ENCODE measurements at regions not wholly inside any gene's neighbourhood (a gene's known extent, or its start where the extent isn't known, plus 50 kb on each side); places are given as distances from the start of the nearest gene placed in this dataset.
A peak's percentile ranks its signal among the peaks of the same experiment; 100 is the strongest.

DNA sequence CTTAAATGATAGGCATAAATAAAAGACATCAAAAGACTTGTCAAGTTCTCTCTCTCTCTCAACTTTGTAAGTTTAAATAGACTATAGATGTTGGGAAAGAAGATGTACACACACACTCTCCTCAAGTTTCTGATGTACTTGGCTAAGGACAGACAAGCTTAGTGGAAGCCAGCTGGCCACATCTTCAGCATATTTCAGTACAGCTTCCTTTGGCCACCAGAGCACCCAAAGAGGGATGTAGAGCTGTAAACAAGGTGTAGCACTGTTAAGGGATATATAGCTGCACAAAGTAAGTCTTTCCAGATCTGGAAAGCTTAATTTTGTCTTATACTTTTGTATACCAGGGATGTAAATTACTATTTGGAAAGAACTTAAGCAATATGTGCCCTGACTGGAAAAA is 64.3 kb upstream of the MSTN start:
- Histone ChIP-seq H3K36me3 (ENCODE audit: insufficient read depth, low read length) (no peaks in the 10 kb centered on the region), H2AFZ (ENCODE audit: low read depth, low read length) (no peak overlapping the region), H3K9me3 (ENCODE audit: low read length) (no peaks in the 10 kb centered on the region), H4K20me1 (ENCODE audit: insufficient read depth) (no peaks in the 10 kb centered on the region), H3K9me2 (ENCODE audit: insufficient read depth, low read length) (no peaks in the 10 kb centered on the region), H3K79me2 (replicated peaks; ENCODE audit: insufficient read depth, low read length) (no peaks in the 10 kb centered on the region), H3K27ac (ENCODE audit: low read length) (no peak overlapping the region), H3K27me3 (ENCODE audit: insufficient read depth, low read depth, low read length) (no peaks in the 10 kb centered on the region), H3K9ac (ENCODE audit: low read length) (no peak overlapping the region), H3K4me3 (ENCODE audit: low read length) (no peak overlapping the region), H3K4me2 (ENCODE audit: low read length) (no peak overlapping the region), H3F3A (ENCODE audit: insufficient read depth, low read length, poor library complexity, severe bottlenecking) (no peaks in the 10 kb centered on the region)
- TF ChIP-seq TAF1 (IDR thresholded peaks at IDR 0.05; ENCODE audit: low read depth) (no peak), MXI1 (conservative IDR thresholded peaks at IDR 0.05; ENCODE audit: poor library complexity, severe bottlenecking) (no peak)

DNA sequence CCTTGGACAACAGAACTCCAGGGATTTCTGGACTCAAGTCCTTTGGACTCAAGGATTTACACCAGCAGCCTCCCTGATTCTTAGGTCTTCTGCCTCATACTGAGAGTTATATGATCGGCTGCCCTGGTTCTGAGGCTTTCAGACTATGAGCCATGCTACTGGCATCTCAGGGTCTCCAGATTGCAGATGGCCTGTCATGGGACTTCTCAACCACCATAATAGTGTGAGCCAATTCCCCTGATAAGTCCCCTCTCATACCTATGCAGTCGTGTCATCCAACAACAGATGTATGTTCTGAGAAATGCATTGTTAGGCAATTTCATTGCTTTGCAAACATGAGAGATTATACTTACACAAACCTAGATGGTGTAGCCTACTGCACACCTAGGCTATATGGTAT is 61.4 kb upstream of the MSTN start:
- Histone ChIP-seq H3K9me3 (ENCODE audit: low read length) (no peaks in the 10 kb centered on the region), H3K9me2 (ENCODE audit: insufficient read depth, low read length) (no peaks in the 10 kb centered on the region), H3K27ac (ENCODE audit: low read length) (no peak overlapping the region), H3K4me3 (ENCODE audit: low read length) (no peak overlapping the region), H3F3A (ENCODE audit: insufficient read depth, low read length, poor library complexity, severe bottlenecking) (no peaks in the 10 kb centered on the region), H3K4me2 (ENCODE audit: low read length) (no peak overlapping the region), H3K79me2 (replicated peaks; ENCODE audit: insufficient read depth, low read length) (no peaks in the 10 kb centered on the region), H2AFZ (ENCODE audit: low read depth, low read length) (no peak overlapping the region), H4K20me1 (ENCODE audit: insufficient read depth) (no peaks in the 10 kb centered on the region), H3K27me3 (ENCODE audit: insufficient read depth, low read depth, low read length) (no peaks in the 10 kb centered on the region), H3K9ac (ENCODE audit: low read length) (no peak overlapping the region), H3K36me3 (ENCODE audit: insufficient read depth, low read length) (no peaks in the 10 kb centered on the region)
- TF ChIP-seq MXI1 (conservative IDR thresholded peaks at IDR 0.05; ENCODE audit: poor library complexity, severe bottlenecking) (no peak), EP300 (conservative IDR thresholded peaks at IDR 0.05; ENCODE audit: poor library complexity, severe bottlenecking) (no peak), RAD21 (conservative IDR thresholded peaks at IDR 0.05) (no peak), POLR2AphosphoS5 (IDR thresholded peaks at IDR 0.05) (no peak), TAF1 (IDR thresholded peaks at IDR 0.05; ENCODE audit: low read depth) (no peak), EZH2 (IDR thresholded peaks at IDR 0.05; ENCODE audit: borderline replicate concordance, insufficient read depth, low read length, poor library complexity, severe bottlenecking) (no peak), SMC3 (conservative IDR thresholded peaks at IDR 0.05; ENCODE audit: poor library complexity) (no peak)
- TF ChIP-seq, protein P1, sequence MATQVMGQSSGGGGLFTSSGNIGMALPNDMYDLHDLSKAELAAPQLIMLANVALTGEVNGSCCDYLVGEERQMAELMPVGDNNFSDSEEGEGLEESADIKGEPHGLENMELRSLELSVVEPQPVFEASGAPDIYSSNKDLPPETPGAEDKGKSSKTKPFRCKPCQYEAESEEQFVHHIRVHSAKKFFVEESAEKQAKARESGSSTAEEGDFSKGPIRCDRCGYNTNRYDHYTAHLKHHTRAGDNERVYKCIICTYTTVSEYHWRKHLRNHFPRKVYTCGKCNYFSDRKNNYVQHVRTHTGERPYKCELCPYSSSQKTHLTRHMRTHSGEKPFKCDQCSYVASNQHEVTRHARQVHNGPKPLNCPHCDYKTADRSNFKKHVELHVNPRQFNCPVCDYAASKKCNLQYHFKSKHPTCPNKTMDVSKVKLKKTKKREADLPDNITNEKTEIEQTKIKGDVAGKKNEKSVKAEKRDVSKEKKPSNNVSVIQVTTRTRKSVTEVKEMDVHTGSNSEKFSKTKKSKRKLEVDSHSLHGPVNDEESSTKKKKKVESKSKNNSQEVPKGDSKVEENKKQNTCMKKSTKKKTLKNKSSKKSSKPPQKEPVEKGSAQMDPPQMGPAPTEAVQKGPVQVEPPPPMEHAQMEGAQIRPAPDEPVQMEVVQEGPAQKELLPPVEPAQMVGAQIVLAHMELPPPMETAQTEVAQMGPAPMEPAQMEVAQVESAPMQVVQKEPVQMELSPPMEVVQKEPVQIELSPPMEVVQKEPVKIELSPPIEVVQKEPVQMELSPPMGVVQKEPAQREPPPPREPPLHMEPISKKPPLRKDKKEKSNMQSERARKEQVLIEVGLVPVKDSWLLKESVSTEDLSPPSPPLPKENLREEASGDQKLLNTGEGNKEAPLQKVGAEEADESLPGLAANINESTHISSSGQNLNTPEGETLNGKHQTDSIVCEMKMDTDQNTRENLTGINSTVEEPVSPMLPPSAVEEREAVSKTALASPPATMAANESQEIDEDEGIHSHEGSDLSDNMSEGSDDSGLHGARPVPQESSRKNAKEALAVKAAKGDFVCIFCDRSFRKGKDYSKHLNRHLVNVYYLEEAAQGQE (IDR thresholded peaks at IDR 0.05; ENCODE audit: borderline replicate concordance), result no peak
- TF ChIP-seq, protein P2, sequence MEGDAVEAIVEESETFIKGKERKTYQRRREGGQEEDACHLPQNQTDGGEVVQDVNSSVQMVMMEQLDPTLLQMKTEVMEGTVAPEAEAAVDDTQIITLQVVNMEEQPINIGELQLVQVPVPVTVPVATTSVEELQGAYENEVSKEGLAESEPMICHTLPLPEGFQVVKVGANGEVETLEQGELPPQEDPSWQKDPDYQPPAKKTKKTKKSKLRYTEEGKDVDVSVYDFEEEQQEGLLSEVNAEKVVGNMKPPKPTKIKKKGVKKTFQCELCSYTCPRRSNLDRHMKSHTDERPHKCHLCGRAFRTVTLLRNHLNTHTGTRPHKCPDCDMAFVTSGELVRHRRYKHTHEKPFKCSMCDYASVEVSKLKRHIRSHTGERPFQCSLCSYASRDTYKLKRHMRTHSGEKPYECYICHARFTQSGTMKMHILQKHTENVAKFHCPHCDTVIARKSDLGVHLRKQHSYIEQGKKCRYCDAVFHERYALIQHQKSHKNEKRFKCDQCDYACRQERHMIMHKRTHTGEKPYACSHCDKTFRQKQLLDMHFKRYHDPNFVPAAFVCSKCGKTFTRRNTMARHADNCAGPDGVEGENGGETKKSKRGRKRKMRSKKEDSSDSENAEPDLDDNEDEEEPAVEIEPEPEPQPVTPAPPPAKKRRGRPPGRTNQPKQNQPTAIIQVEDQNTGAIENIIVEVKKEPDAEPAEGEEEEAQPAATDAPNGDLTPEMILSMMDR (IDR thresholded peaks at IDR 0.05; ENCODE audit: poor library complexity, severe bottlenecking), result no peak

DNA sequence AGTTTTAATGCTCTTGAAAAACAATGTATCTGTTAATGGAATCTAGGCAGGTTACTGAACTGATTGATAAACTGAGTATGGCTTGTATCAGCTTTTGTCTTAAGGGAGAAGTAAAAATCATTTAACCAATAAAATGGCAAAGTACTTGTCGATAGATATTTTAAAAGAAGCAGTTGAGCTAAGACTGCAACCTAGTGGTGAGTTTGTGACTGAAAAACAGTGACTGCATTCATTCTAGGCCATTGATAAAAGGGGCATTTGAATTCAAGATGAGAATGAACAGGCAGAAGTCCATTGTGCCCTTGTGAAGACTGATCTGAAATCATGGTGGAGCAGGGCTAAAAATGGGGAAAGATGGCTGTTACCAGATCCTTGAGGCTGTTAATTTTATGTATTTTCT is 59.4 kb upstream of the MSTN start:
- no peak overlapping the region for H3K9ac ChIP-seq (ENCODE audit: low read length)
- H3K36me3 ChIP-seq (ENCODE audit: insufficient read depth, low read length), result no peaks in the 10 kb centered on the region
- no peak overlapping the region for H2AFZ ChIP-seq (ENCODE audit: low read depth, low read length)
- no peak overlapping the region for H3K27ac ChIP-seq (ENCODE audit: low read length)
- H3K4me3 ChIP-seq (ENCODE audit: low read length), result no peak overlapping the region
- no peaks in the 10 kb centered on the region for H4K20me1 ChIP-seq (ENCODE audit: insufficient read depth)
- H3K27me3 ChIP-seq (ENCODE audit: insufficient read depth, low read depth, low read length), result no peaks in the 10 kb centered on the region
- no peak overlapping the region for H3K4me2 ChIP-seq (ENCODE audit: low read length)
- H3K9me2 ChIP-seq (ENCODE audit: insufficient read depth, low read length), result no peaks in the 10 kb centered on the region
- H3K79me2 ChIP-seq (replicated peaks; ENCODE audit: insufficient read depth, low read length), result no peaks in the 10 kb centered on the region
- TF ChIP-seq RAD21 (conservative IDR thresholded peaks at IDR 0.05) (peak; percentile 41), POLR2AphosphoS5 (IDR thresholded peaks at IDR 0.05) (no peak), EZH2 (IDR thresholded peaks at IDR 0.05; ENCODE audit: borderline replicate concordance, insufficient read depth, low read length, poor library complexity, severe bottlenecking) (no peak)
- TF ChIP-seq, protein P2 (IDR thresholded peaks at IDR 0.05; ENCODE audit: poor library complexity, severe bottlenecking), result peak; percentile 51
- no peaks in the 10 kb centered on the region for H3K9me3 ChIP-seq (ENCODE audit: low read length)
- H3F3A ChIP-seq (ENCODE audit: insufficient read depth, low read length, poor library complexity, severe bottlenecking), result no peaks in the 10 kb centered on the region

Measured in neural cell (in vitro differentiated cells).